Fibroblast of mammary gland (primary cell): ENCODE measurements at regions not wholly inside any gene's neighbourhood (a gene's known extent, or its start where the extent isn't known, plus 50 kb on each side); places are given as distances from the start of the nearest gene placed in this dataset.

ENCODE experiments used
- DNase-seq: peaks from one replicate; pipeline ENCODE4 v3.0.0-alpha.2; 2010; ENCODE audit warnings: low read depth
- H3K4me3 ChIP-seq: 2 replicates; pipeline ENCODE4 v1.5.1; 2011; ENCODE audit warnings: low read depth, mild to moderate bottlenecking, low read length, moderate library complexity; ENCODE audit not compliant: control insufficient read depth
- CTCF ChIP-seq: conservative IDR thresholded peaks from 2 replicates; pipeline ENCODE4 v1.5.1; 2011; ENCODE audit warnings: low read depth, low read length, inconsistent platforms; ENCODE audit not compliant: control insufficient read depth, insufficient read depth

DNA sequence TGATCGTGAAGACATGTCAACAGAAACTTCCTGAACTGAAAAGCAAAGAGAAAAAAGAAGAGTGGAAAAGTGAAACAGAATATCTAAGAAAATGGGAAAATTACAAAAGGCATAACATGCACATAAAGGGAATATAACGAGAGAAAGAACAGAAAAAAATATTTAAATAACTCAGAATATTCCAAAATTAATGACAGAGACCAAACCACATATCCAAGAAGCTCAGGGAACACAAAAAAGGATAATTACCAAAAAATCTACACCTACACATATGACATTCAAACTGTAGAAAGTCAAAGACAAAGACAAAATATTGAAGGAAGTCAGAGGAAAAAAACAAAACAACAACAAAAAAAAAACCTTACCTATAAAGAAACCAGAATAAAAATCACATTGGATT, 105.5 kb downstream of the OR13A1 start:
- no peak for TF ChIP-seq CTCF
- no peak overlapping the region for H3K4me3 ChIP-seq
- no peak for DNase-seq

GRCh38 chr10:45211576-45211975, 103.8 kb downstream of the OR13A1 start:
- DNase-seq = no peak
- no peak overlapping the region for H3K4me3 ChIP-seq
- TF ChIP-seq CTCF = no peak

DNA sequence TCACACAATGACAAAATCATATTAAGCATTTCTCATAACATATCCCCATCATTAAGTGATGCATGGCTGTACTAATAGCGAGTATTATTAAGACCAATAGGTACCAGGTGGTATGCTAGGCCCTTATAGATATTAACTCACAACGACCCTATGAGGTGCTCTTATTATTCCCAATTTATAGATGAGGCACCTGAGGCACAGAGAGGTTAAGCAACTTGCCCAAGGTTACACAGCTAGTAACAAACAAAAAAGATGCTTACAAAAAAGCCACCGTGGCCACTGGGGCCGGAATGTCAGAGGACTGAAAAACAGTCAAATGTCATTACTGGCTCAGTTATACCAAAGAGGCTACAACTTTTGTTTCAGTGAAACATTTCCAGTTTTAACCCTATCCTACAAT, 96.0 kb downstream of the OR13A1 start:
- no peak for DNase-seq
- H3K4me3 ChIP-seq = no peak overlapping the region
- no peak for TF ChIP-seq CTCF

DNA sequence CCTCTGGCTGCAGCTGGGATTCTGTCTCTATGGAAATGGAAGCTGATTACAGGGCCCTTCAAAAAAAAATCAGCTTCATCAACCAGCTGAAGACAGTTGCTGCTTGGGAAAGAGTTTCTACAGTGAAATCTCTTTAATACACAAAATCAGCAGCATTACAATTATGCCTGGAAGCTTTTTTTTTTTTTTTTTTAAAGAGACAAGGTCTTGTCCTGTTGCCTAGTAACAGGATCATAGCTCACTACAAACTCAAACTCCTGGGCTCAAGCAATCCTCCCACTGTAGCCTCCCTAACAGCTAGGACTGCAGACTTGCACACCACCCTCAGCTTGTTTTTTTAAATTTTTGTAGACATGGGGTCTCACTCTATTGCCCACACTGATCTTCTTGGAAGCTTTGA, 94.5 kb downstream of the OR13A1 start:
- no peak overlapping the region for H3K4me3 ChIP-seq
- no peak for DNase-seq
- no peak for TF ChIP-seq CTCF

- H3K4me3 ChIP-seq = no peak overlapping the region
- TF ChIP-seq CTCF = no peak
- DNase-seq = no peak
Observed at GRCh38 chr10:45224219-45224841, 91.1 kb downstream of the OR13A1 start.

DNA sequence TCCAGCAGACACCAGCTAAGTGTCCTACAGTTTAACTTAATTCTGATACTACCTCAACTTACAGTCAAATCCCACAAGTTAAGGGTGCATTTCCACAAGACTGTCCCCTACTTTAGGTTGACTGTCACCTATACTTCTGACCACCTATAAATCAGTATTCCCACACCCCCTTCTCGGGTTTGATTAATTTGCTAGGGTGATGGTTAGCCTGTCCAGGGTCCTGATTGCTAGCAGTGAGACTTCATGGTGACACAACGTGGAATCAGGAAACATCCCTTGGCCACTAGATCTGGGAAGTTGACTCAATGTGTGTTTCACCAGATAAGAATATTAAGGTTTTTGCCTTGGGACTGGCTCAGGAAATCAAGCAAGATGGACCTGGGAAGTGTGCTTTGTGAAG, 88.4 kb downstream of the OR13A1 start:
- no peak for TF ChIP-seq CTCF
- no peak overlapping the region for H3K4me3 ChIP-seq
- no peak for DNase-seq

- no peak for DNase-seq
- H3K4me3 ChIP-seq = no peak overlapping the region
- TF ChIP-seq CTCF = no peak
Observed at GRCh38 chr10:45227456-45227855, 88.0 kb downstream of the OR13A1 start.
